ENCODE measurements at regions not wholly inside any gene's neighbourhood (a gene's known extent, or its start where the extent isn't known, plus 50 kb on each side); places are given as distances from the start of the nearest gene placed in this dataset.

DNA sequence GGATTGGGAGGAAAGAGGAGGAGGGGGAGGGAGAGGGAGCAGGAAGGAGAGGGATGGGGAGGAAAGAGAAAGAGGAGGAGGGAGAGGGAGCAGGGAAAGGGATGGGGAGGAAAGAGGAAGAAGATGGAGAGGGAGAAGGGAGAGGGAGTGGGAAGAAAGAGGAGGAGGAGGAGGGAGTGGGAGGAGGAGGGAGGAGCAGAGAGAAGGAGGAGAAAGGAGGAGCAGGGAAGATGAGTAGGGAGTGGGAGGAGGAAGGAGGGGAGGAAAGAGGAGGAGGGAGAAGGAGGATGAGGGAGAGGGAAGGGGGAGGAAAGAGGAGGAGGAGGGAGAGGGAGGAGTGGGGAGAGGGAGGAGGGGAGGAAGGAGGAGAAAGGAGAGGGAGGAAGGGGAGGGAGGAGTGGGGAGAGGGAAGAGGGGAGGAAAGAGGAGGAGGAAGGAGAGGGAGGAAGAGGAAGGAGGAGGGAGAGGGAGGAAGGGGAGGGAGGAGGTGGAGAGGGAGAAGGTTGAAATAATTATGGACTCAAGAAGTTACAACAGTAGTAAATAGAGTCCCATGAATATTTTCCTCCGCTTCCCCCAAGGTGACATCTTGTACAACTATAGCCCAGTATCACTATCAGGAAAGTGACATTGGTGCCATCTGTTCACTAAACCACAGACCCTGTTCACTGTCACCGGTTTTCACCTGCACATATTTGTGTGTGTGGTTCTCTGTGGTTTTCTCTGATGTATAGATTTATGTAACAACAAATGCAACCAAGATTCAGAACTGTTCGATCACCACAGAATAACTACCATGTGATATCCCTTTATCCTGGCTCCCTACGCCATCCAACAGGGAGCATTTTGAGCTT, 325.3 kb upstream of the EEF2KMT start:
- no peak for DNase-seq (ENCODE audit: low spot score)
- Mint-ChIP-seq H3K4me1 (ENCODE audit: low read depth) (no peaks in the 10 kb centered on the region), H3K27me3 (ENCODE audit: low read depth) (no peaks in the 10 kb centered on the region), H3K27ac (ENCODE audit: unreplicated experiment) (no peak overlapping the region), H3K36me3 (ENCODE audit: low read depth) (no peaks in the 10 kb centered on the region), H3K4me3 (ENCODE audit: unreplicated experiment) (no peak overlapping the region), H3K9me3 (ENCODE audit: low read depth) (peaks cover 6% of the 10 kb centered on the region)
- no peak for TF ChIP-seq CTCF (IDR thresholded peaks at IDR 0.05)

DNA sequence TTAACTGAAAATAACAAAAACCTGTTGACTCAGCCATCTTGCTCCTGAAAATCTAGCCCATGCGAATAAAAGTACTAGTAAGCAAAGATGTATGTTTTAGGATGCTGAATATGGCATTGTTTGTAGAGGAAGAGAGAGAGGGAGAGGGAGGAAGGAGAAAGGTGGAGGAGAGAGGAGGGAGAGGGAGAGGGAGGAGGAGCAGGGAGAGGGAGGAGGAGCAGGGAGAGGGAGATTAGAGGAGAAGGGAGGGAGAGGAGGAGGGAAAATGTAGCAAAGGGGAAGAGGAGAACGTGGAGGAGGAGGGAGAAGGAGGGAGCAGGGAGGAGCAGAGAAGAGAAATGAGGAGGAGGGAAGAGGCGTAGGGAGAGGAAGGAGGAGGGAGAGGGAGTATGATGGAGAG, 324.5 kb upstream of the EEF2KMT start:
- no peak for TF ChIP-seq CTCF (IDR thresholded peaks at IDR 0.05)
- H3K27me3 Mint-ChIP-seq (ENCODE audit: low read depth) = no peaks in the 10 kb centered on the region
- peaks cover 6% of the 10 kb centered on the region for H3K9me3 Mint-ChIP-seq (ENCODE audit: low read depth)
- no peak overlapping the region for H3K27ac Mint-ChIP-seq (ENCODE audit: unreplicated experiment)
- no peaks in the 10 kb centered on the region for H3K36me3 Mint-ChIP-seq (ENCODE audit: low read depth)
- no peaks in the 10 kb centered on the region for H3K4me1 Mint-ChIP-seq (ENCODE audit: low read depth)
- DNase-seq (ENCODE audit: low spot score) = no peak
- H3K4me3 Mint-ChIP-seq (ENCODE audit: unreplicated experiment) = no peak overlapping the region

- Mint-ChIP-seq H3K4me1 (ENCODE audit: low read depth) (no peaks in the 10 kb centered on the region), H3K4me3 (ENCODE audit: unreplicated experiment) (no peak overlapping the region)
These were observed 318.4 kb upstream of the EEF2KMT start for GRCh38 chr16:5416013-5416412.

DNA sequence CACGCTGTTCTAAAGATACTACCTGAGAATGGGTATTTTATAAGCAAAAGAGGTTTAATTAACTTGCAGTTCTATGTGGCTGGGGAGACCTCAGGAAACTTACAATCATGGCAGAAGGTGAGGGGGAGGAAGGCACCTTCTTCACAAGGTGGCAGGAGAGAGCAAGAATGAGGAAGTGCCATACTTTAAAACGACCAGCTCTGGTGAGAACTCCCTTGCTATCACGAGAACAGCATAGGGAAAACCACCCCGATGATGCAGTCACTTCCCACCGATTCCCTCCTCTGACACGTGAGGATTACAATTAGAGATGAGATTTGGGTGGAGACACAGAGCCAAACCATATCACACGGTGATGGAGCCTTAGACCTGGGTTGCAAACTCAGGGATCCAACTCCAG, 317.5 kb upstream of the EEF2KMT start:
- Mint-ChIP-seq H3K9me3 (ENCODE audit: low read depth) (peaks cover 27% of the 10 kb centered on the region), H3K27me3 (ENCODE audit: low read depth) (no peaks in the 10 kb centered on the region), H3K27ac (ENCODE audit: unreplicated experiment) (no peak overlapping the region)

More at GRCh38 chr16:5416013-5416412, 318.4 kb upstream of the EEF2KMT start:
- no peak for DNase-seq (ENCODE audit: low spot score)
- H3K27ac Mint-ChIP-seq (ENCODE audit: unreplicated experiment) = no peak overlapping the region
- peaks cover 21% of the 10 kb centered on the region for H3K9me3 Mint-ChIP-seq (ENCODE audit: low read depth)
- H3K27me3 Mint-ChIP-seq (ENCODE audit: low read depth) = no peaks in the 10 kb centered on the region
- no peak for TF ChIP-seq CTCF (IDR thresholded peaks at IDR 0.05)
- no peaks in the 10 kb centered on the region for H3K36me3 Mint-ChIP-seq (ENCODE audit: low read depth)

GRCh38 chr16:5412731-5413130, 315.1 kb upstream of the EEF2KMT start:
- H3K4me3 Mint-ChIP-seq (ENCODE audit: unreplicated experiment) = no peak overlapping the region
- H3K4me1 Mint-ChIP-seq (ENCODE audit: low read depth) = no peaks in the 10 kb centered on the region
- no peaks in the 10 kb centered on the region for H3K36me3 Mint-ChIP-seq (ENCODE audit: low read depth)
- no peaks in the 10 kb centered on the region for H3K27me3 Mint-ChIP-seq (ENCODE audit: low read depth)
- no peak for TF ChIP-seq CTCF (IDR thresholded peaks at IDR 0.05)
- no peak overlapping the region for H3K27ac Mint-ChIP-seq (ENCODE audit: unreplicated experiment)
- no peak for DNase-seq (ENCODE audit: low spot score)
- H3K9me3 Mint-ChIP-seq (ENCODE audit: low read depth) = peaks cover 26% of the 10 kb centered on the region

More for the DNA sequence above, 317.5 kb upstream of the EEF2KMT start:
- no peak for DNase-seq (ENCODE audit: low spot score)
- TF ChIP-seq CTCF (IDR thresholded peaks at IDR 0.05) = no peak
- Mint-ChIP-seq H3K4me3 (ENCODE audit: unreplicated experiment) (no peak overlapping the region), H3K4me1 (ENCODE audit: low read depth) (no peaks in the 10 kb centered on the region), H3K36me3 (ENCODE audit: low read depth) (no peaks in the 10 kb centered on the region)

Measured in chondrocyte (in vitro differentiated cells).